PC-3 (cell line): ENCODE measurements at regions not wholly inside any gene's neighbourhood (a gene's known extent, or its start where the extent isn't known, plus 50 kb on each side); places are given as distances from the start of the nearest gene placed in this dataset.
"Not testable (repeated sequence)": the region's sequence is repeated elsewhere in the genome, so short reads cannot be mapped to it uniquely, and the experiment has no call there.

Experiments
- ATAC-seq: fragments of 200-7000 bp; cut with Tn5 transposase; 2 replicates; pipeline ENCODE4 v1.9.1; 2020; ENCODE audit warnings: mild to moderate bottlenecking, moderate library complexity
- BruUV-seq: library from RNA; stranded (reverse); fragments of 400-500 nt; replicated peaks from 2 replicates; lab custom pipeline; 2021; lab: Mats Ljungman, UMichigan
- CTCF ChIA-PET: fragments of 300-600 bp; sonication (Branson Sonifier 250); formaldehyde crosslinking; loops from one replicate; lab custom pipeline; 2022; ENCODE audit warnings: antibody characterized with exemption; lab: Charles Lee
- POLR2A ChIA-PET: fragments of 300-600 bp; sonication (Branson Sonifier 250); formaldehyde crosslinking; loops from one replicate; lab custom pipeline; 2022; ENCODE audit warnings: antibody characterized with exemption; ENCODE audit not compliant: unreplicated experiment; lab: Charles Lee
- DNase-seq: peaks from one replicate; pipeline ENCODE4 v3.0.0-alpha.2; 2015
- H2AFZ ChIP-seq: fragments of 300-600 bp; sonication (generic); 2 replicates; pipeline ENCODE4 v1.6.0; 2016; ENCODE audit warnings: antibody characterized with exemption, low read length
- H3F3A ChIP-seq: fragments of 300-600 bp; sonication (generic); one replicate; pipeline ENCODE4 v1.6.0; 2017; ENCODE audit warnings: antibody characterized with exemption, low read length, control low read depth, mild to moderate bottlenecking; ENCODE audit not compliant: unreplicated experiment
- H3K27ac ChIP-seq: fragments of 300-600 bp; sonication (generic); 2 replicates; pipeline ENCODE4 v1.5.1; 2016; ENCODE audit warnings: mild to moderate bottlenecking, low read length
- H3K27me3 ChIP-seq: fragments of 300-600 bp; sonication (generic); 2 replicates; pipeline ENCODE4 v1.6.1; 2016; ENCODE audit warnings: low read length, mixed read lengths
- H3K36me3 ChIP-seq: fragments of 300-600 bp; sonication (generic); 2 replicates; pipeline ENCODE4 v1.6.1; 2016; ENCODE audit warnings: low read depth, mixed run types, low read length, mixed read lengths
- H3K4me1 ChIP-seq: fragments of 300-600 bp; sonication (generic); 2 replicates; pipeline ENCODE4 v1.5.1; 2016; ENCODE audit warnings: low read length; ENCODE audit not compliant: insufficient read depth
- H3K4me2 ChIP-seq: fragments of 300-600 bp; sonication (generic); 2 replicates; pipeline ENCODE4 v1.6.0; 2016; ENCODE audit warnings: low read length
- H3K4me3 ChIP-seq: fragments of 300-600 bp; sonication (generic); 2 replicates; pipeline ENCODE4 v1.5.1; 2016; ENCODE audit warnings: mild to moderate bottlenecking, low read length, mixed read lengths
- H3K79me2 ChIP-seq: fragments of 300-600 bp; sonication (generic); 2 replicates; pipeline ENCODE4 v1.6.1; 2017; ENCODE audit warnings: low read length, mixed read lengths
- H3K9ac ChIP-seq: fragments of 300-600 bp; sonication (generic); 2 replicates; pipeline ENCODE4 v1.6.0; 2016; ENCODE audit warnings: mild to moderate bottlenecking, low read length
- H3K9me2 ChIP-seq: fragments of 300-600 bp; sonication (generic); replicated peaks from 2 replicates; pipeline ENCODE4 v1.6.1; 2016; ENCODE audit warnings: mixed run types, low read length, mixed read lengths
- H3K9me3 ChIP-seq: fragments of 300-600 bp; sonication (generic); 2 replicates; pipeline ENCODE4 v1.6.1; 2016; ENCODE audit warnings: low read length, mixed read lengths
- H4K20me1 ChIP-seq: fragments of 300-600 bp; sonication (generic); 2 replicates; pipeline ENCODE4 v1.6.1; 2016; ENCODE audit warnings: low read length, mixed read lengths
- CTCF ChIP-seq: fragments of 300-600 bp; sonication (generic); conservative IDR thresholded peaks from 2 replicates; pipeline ENCODE4 v1.5.1; 2017; ENCODE audit warnings: antibody characterized with exemption, low read depth, mild to moderate bottlenecking, low read length
- EZH2 ChIP-seq: fragments of 300-600 bp; sonication (generic); IDR thresholded peaks from one replicate; pipeline ENCODE4 v1.6.1; 2017; ENCODE audit warnings: antibody characterized with exemption, mild to moderate bottlenecking, low read length; ENCODE audit not compliant: unreplicated experiment
- EZH2phosphoT487 ChIP-seq: fragments of 300-600 bp; sonication (generic); IDR thresholded peaks from 2 replicates; pipeline ENCODE4 v1.6.1; 2018; ENCODE audit warnings: mild to moderate bottlenecking, antibody characterized with exemption, low read length, borderline replicate concordance
- intact Hi-C: fragments of 100-400 bp; cut with micrococcal nuclease; formaldehyde crosslinking; loops from 2 replicates; pipeline ENCODE4 v1.9.0; 2023

- Histone ChIP-seq H2AFZ (no peak overlapping the region), H3F3A (no peaks in the 10 kb centered on the region), H3K27me3 (no peaks in the 10 kb centered on the region), H3K9me3 (no peaks in the 10 kb centered on the region), H4K20me1 (no peaks in the 10 kb centered on the region), H3K4me2 (no peak overlapping the region), H3K27ac (no peak overlapping the region), H3K9me2 (no peaks in the 10 kb centered on the region), H3K9ac (no peak overlapping the region), H3K36me3 (no peaks in the 10 kb centered on the region), H3K4me1 (no peaks in the 10 kb centered on the region), H3K4me3 (no peak overlapping the region), H3K79me2 (no peaks in the 10 kb centered on the region)
- no peak for TF ChIP-seq EZH2
- TF ChIP-seq CTCF, result no peak
- no peak for TF ChIP-seq EZH2phosphoT487
- no peak for DNase-seq
- ATAC-seq, result no peak
- BruUV-seq, result no TSS peak
- intact Hi-C loops, result no loop called here
- CTCF ChIA-PET, result no interaction called here
- POLR2A ChIA-PET, result no interaction called here
These were observed 890.0 kb upstream of the NUDT12 start for GRCh38 chr5:104452550-104452949.

GRCh38 chr5:104451911-104452310 is 889.3 kb upstream of the NUDT12 start:
- BruUV-seq, H3K4me1 ChIP-seq, intact Hi-C loops, H3K27ac ChIP-seq, H3K9me3 ChIP-seq, H3K9me2 ChIP-seq, H3K4me2 ChIP-seq, ATAC-seq, H3F3A ChIP-seq, POLR2A ChIA-PET, H3K27me3 ChIP-seq, H3K9ac ChIP-seq, DNase-seq, H2AFZ ChIP-seq, H3K79me2 ChIP-seq, H3K4me3 ChIP-seq, CTCF ChIA-PET, H3K36me3 ChIP-seq, H4K20me1 ChIP-seq: not testable (repeated sequence)

- Histone ChIP-seq H3K9me2 (no peaks in the 10 kb centered on the region), H3K79me2 (no peaks in the 10 kb centered on the region), H4K20me1 (no peaks in the 10 kb centered on the region), H3K4me2 (no peak overlapping the region), H3K4me1 (no peaks in the 10 kb centered on the region), H2AFZ (no peak overlapping the region), H3K9ac (no peak overlapping the region), H3F3A (no peaks in the 10 kb centered on the region), H3K36me3 (no peaks in the 10 kb centered on the region), H3K9me3 (no peaks in the 10 kb centered on the region), H3K27ac (no peak overlapping the region), H3K4me3 (no peak overlapping the region), H3K27me3 (no peaks in the 10 kb centered on the region)
- ChIA-PET CTCF (no interaction called here), POLR2A (no interaction called here)
- intact Hi-C loops, result no loop called here
- TF ChIP-seq CTCF, result no peak
- TF ChIP-seq EZH2phosphoT487, result no peak
- no peak for TF ChIP-seq EZH2
- DNase-seq (no peak), ATAC-seq (no peak)
- BruUV-seq, result no TSS peak
These were observed 882.1 kb upstream of the NUDT12 start for GRCh38 chr5:104444656-104445055.
